Immature natural killer cell (primary cell): ENCODE measurements at regions not wholly inside any gene's neighbourhood (a gene's known extent, or its start where the extent isn't known, plus 50 kb on each side); places are given as distances from the start of the nearest gene placed in this dataset.

Experiments used
- DNase-seq, 3 donors: peaks; one replicate each; pipeline ENCODE4 v3.0.0; 2022; ENCODE audit warnings: mixed read lengths in 1 of 3
- H3K27ac Mint-ChIP-seq, 6 donors: one replicate each; pipeline ENCODE4 v1.8.0; 2020; ENCODE audit warnings: mixed read lengths in 6 of 6, mild to moderate bottlenecking in 5 of 6, inconsistent platforms in 4 of 6, moderate library complexity in 3 of 6
- H3K27me3 Mint-ChIP-seq, 3 donors: one replicate each; pipeline ENCODE4 v1.8.0; 2020 to 2021; ENCODE audit warnings: low read depth in 3 of 3, mild to moderate bottlenecking in 3 of 3, mixed read lengths in 3 of 3, moderate library complexity in 3 of 3, inconsistent platforms in 1 of 3
- H3K36me3 Mint-ChIP-seq, 3 donors: one replicate each; pipeline ENCODE4 v1.8.0; 2020; ENCODE audit warnings: mixed read lengths in 3 of 3, inconsistent platforms in 2 of 3, mild to moderate bottlenecking in 2 of 3
- H3K4me1 Mint-ChIP-seq, 2 donors: one replicate each; pipeline ENCODE4 v1.8.0; 2020; ENCODE audit warnings: inconsistent platforms in 2 of 2, mild to moderate bottlenecking in 2 of 2, mixed read lengths in 2 of 2, moderate library complexity in 1 of 2
- H3K4me3 Mint-ChIP-seq, 5 donors: one replicate each; pipeline ENCODE4 v1.8.0; 2020; ENCODE audit warnings: mild to moderate bottlenecking in 5 of 5, mixed read lengths in 5 of 5, inconsistent platforms in 3 of 5, moderate library complexity in 3 of 5
- H3K9me3 Mint-ChIP-seq, 6 donors: one replicate each; pipeline ENCODE4 v1.8.0; 2020; ENCODE audit warnings: mild to moderate bottlenecking in 6 of 6, mixed read lengths in 6 of 6, inconsistent platforms in 4 of 6, moderate library complexity in 3 of 6

- Mint-ChIP-seq H3K4me1 (no peaks in the 10 kb centered on the region), H3K36me3 (no peaks in the 10 kb centered on the region), H3K9me3 (peaks cover 0 to 4% (median 0%) of the 10 kb centered on the region in 6 donors), H3K27me3 (peaks cover 0 to 1% (median 0%) of the 10 kb centered on the region in 3 donors), H3K27ac (no peak overlapping the region), H3K4me3 (no peak overlapping the region)
- no peak for DNase-seq
Observed at GRCh38 chr5:118451697-118452247, 536.6 kb downstream of the DTWD2 start.

GRCh38 chr5:118450554-118451332, 537.6 kb downstream of the DTWD2 start:
- no peak overlapping the region for H3K27ac Mint-ChIP-seq
- no peaks in the 10 kb centered on the region for H3K36me3 Mint-ChIP-seq
- no peak overlapping the region for H3K4me3 Mint-ChIP-seq
- H3K27me3 Mint-ChIP-seq = peaks cover 0 to 1% (median 0%) of the 10 kb centered on the region in 3 donors
- H3K9me3 Mint-ChIP-seq = peaks cover 0 to 4% (median 0%) of the 10 kb centered on the region in 6 donors
- no peaks in the 10 kb centered on the region for H3K4me1 Mint-ChIP-seq
- DNase-seq = no peak

DNA sequence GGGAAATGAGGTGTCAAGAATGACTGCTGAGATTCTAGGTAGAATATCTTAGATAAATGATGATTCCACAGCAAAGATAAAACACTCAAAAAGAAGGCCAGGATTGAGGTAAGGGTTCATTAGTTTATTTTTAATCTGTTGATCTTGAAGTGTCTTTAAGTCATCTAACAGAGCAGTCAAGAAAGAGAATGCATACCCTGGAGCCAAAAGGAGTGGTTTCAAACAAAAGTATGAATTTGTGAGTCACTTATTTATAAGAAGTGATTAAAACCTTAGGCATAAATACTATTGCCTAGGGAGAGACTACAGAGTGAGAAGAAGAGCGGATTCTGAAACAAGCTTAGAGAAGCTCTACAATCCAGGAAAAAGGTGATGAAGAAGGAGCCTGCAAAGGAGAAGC, 541.0 kb downstream of the DTWD2 start:
- no peaks in the 10 kb centered on the region for H3K4me1 Mint-ChIP-seq
- no peak overlapping the region for H3K27ac Mint-ChIP-seq
- no peak for DNase-seq
- H3K4me3 Mint-ChIP-seq = no peak overlapping the region
- peaks cover 0 to 4% (median 0%) of the 10 kb centered on the region in 3 donors for H3K27me3 Mint-ChIP-seq
- H3K9me3 Mint-ChIP-seq = peaks cover 0 to 2% (median under 1%) of the 10 kb centered on the region in 6 donors
- H3K36me3 Mint-ChIP-seq = no peaks in the 10 kb centered on the region

- DNase-seq = no peak
- Mint-ChIP-seq H3K4me3 (no peak overlapping the region), H3K4me1 (no peaks in the 10 kb centered on the region), H3K9me3 (peaks cover 0 to 8% (median 1%) of the 10 kb centered on the region in 6 donors), H3K36me3 (no peaks in the 10 kb centered on the region), H3K27me3 (peaks cover 0 to 3% (median 0%) of the 10 kb centered on the region in 3 donors), H3K27ac (no peak overlapping the region)
Observed at GRCh38 chr5:118441956-118442355, 546.4 kb downstream of the DTWD2 start.

- no peak for DNase-seq
- H3K36me3 Mint-ChIP-seq = no peaks in the 10 kb centered on the region
- no peak overlapping the region for H3K27ac Mint-ChIP-seq
- no peak overlapping the region for H3K4me3 Mint-ChIP-seq
- H3K4me1 Mint-ChIP-seq = no peaks in the 10 kb centered on the region
- H3K9me3 Mint-ChIP-seq = peaks cover 0 to 8% (median 1%) of the 10 kb centered on the region in 6 donors
- peaks cover 0 to 3% (median 0%) of the 10 kb centered on the region in 3 donors for H3K27me3 Mint-ChIP-seq
Observed at GRCh38 chr5:118441034-118441433, 547.3 kb downstream of the DTWD2 start.

GRCh38 chr5:118440496-118440895, 547.9 kb downstream of the DTWD2 start:
- H3K9me3 Mint-ChIP-seq = peaks cover 0 to 8% (median 1%) of the 10 kb centered on the region in 6 donors

DNA sequence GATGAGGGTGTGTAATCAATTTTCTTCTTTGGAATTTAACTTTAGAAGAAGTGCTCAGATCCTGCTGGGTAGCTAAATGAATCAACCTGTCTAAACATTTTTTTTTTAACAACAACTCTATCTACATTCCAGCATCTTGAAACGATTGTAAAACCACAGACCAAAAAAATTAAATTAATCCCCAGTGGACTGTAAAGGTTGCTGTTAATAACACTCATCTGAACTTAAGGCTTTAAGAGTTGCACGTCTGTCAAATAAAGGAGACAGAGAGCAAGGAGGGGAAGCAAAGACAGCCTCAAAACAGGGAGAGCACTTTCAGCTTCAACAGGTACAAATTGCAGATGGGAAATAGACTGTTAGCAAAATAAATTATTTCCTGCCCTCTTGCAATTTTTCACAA, 548.5 kb downstream of the DTWD2 start:
- no peak overlapping the region for H3K4me3 Mint-ChIP-seq
- H3K27me3 Mint-ChIP-seq = peaks cover 0 to 3% (median 0%) of the 10 kb centered on the region in 3 donors
- H3K4me1 Mint-ChIP-seq = no peaks in the 10 kb centered on the region
- H3K36me3 Mint-ChIP-seq = no peaks in the 10 kb centered on the region
- peaks cover 0 to 8% (median 1%) of the 10 kb centered on the region in 6 donors for H3K9me3 Mint-ChIP-seq
- H3K27ac Mint-ChIP-seq = no peak overlapping the region
- DNase-seq = no peak

More at GRCh38 chr5:118440496-118440895, 547.9 kb downstream of the DTWD2 start:
- Mint-ChIP-seq H3K4me1 (no peaks in the 10 kb centered on the region), H3K27ac (no peak overlapping the region), H3K36me3 (no peaks in the 10 kb centered on the region), H3K4me3 (no peak overlapping the region), H3K27me3 (peaks cover 0 to 3% (median 0%) of the 10 kb centered on the region in 3 donors)
- no peak for DNase-seq

DNA sequence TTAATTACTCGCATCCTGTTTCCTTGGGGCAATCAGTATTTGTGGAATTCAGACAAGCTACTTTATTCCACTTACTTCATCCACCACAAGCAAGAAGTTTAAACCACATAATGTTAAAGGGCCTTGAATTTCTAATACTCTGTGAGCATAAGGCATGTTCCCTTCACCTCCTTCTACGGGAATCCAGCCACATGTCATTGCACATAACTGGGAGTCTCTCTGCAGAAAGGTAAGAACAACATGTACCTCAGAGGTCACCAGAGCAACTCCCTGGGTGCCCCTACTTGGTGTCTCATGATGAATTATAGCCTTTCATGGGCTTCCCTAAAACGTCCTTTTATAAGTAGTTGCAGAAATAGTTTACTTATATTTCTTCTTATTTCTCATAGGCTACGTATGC, 553.2 kb downstream of the DTWD2 start:
- H3K27me3 Mint-ChIP-seq = no peaks in the 10 kb centered on the region
- no peaks in the 10 kb centered on the region for H3K4me1 Mint-ChIP-seq
- no peaks in the 10 kb centered on the region for H3K36me3 Mint-ChIP-seq
- H3K27ac Mint-ChIP-seq = no peak overlapping the region
- DNase-seq = no peak
- H3K9me3 Mint-ChIP-seq = peaks cover 0 to 5% (median 2%) of the 10 kb centered on the region in 6 donors
- no peak overlapping the region for H3K4me3 Mint-ChIP-seq

- H3K27ac Mint-ChIP-seq = no peak overlapping the region
- H3K27me3 Mint-ChIP-seq = no peaks in the 10 kb centered on the region
- H3K4me3 Mint-ChIP-seq = no peak overlapping the region
- H3K4me1 Mint-ChIP-seq = no peaks in the 10 kb centered on the region
- H3K36me3 Mint-ChIP-seq = no peaks in the 10 kb centered on the region
- DNase-seq = no peak
- peaks cover 0 to 7% (median 5%) of the 10 kb centered on the region in 6 donors for H3K9me3 Mint-ChIP-seq
Observed at GRCh38 chr5:118434522-118434921, 553.8 kb downstream of the DTWD2 start.

DNA sequence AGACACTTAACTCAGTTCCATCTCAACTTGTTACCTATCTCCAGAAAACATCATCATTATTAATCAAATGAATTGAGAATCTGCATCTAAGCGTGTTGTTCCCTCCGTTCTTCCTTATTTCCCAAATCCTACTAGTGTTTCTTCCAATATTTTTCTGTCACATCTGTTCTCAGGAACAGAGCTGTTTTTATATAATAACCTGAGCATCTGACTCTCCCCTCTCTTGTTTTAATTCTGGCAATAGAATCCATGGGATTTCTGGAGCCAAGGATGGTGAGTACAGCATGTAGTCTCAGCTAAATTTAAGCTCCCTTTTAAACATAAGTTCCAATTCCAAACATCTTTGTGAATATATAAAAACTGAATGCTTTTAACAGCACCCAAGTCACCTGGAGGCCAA, 558.3 kb downstream of the DTWD2 start:
- Mint-ChIP-seq H3K27ac (no peak overlapping the region), H3K4me1 (no peaks in the 10 kb centered on the region), H3K36me3 (no peaks in the 10 kb centered on the region), H3K9me3 (peaks cover 4 to 13% (median 9%) of the 10 kb centered on the region in 6 donors), H3K27me3 (no peaks in the 10 kb centered on the region), H3K4me3 (no peak overlapping the region)
- DNase-seq = no peak

GRCh38 chr5:118407958-118408357, 580.4 kb downstream of the DTWD2 start:
- Mint-ChIP-seq H3K4me3 (no peak overlapping the region), H3K27me3 (peaks cover 0 to 1% (median 0%) of the 10 kb centered on the region in 3 donors), H3K9me3 (peaks cover 16 to 43% (median 26%) of the 10 kb centered on the region in 6 donors), H3K4me1 (no peaks in the 10 kb centered on the region), H3K27ac (no peak overlapping the region), H3K36me3 (peaks cover 0 to 6% (median 0%) of the 10 kb centered on the region in 3 donors)
- DNase-seq = no peak

GRCh38 chr5:118405650-118406061, 582.7 kb downstream of the DTWD2 start:
- no peak for DNase-seq
- peaks cover 17 to 42% (median 22%) of the 10 kb centered on the region in 6 donors for H3K9me3 Mint-ChIP-seq
- H3K4me1 Mint-ChIP-seq = no peaks in the 10 kb centered on the region
- no peak overlapping the region for H3K27ac Mint-ChIP-seq
- H3K4me3 Mint-ChIP-seq = no peak overlapping the region
- H3K27me3 Mint-ChIP-seq = peaks cover 0 to 1% (median 0%) of the 10 kb centered on the region in 3 donors
- peaks cover 0 to 6% (median 0%) of the 10 kb centered on the region in 3 donors for H3K36me3 Mint-ChIP-seq

DNA sequence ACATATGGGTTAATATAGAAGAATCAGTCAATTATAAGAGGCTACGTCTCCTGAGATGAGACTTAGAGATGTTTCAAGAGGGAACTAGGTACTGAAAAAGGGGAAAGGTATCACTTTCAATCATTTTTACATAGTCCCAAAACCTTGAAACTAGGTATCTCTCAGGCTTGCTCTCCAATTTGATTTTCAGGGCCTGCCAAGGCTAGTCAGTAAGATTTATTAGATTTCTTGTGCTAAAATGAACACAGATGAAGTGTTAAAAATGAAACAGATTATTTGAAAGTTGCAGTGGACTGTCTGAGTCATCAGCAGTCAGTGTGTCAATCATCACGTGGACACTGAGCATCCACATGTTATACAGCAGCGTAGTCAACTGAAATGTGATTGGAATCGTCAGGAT, 591.1 kb downstream of the DTWD2 start:
- Mint-ChIP-seq H3K36me3 (no peaks in the 10 kb centered on the region), H3K9me3 (peaks cover 0 to 42% (median 9%) of the 10 kb centered on the region in 6 donors), H3K27ac (no peak overlapping the region), H3K4me3 (no peak overlapping the region), H3K27me3 (no peaks in the 10 kb centered on the region), H3K4me1 (no peaks in the 10 kb centered on the region)
- DNase-seq = no peak

DNA sequence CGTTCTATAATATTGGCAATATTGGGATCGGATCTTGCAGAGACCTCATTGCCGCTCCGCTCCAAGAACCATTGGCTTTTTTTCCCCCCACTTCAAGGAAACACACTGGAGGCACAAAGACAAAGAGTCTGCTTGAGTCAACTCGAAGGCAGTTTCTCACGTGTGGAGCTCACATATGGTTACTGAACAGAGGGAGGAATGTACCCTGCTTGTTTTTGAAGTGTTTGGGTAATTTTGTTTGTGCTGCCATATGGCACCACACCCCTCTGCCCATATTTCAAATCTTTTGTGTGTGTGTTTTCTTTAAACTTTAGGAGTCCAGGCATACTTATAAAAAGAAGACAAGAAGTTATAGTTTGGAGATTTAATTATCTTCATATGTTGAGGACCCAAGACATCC, 595.9 kb downstream of the DTWD2 start:
- Mint-ChIP-seq H3K36me3 (no peaks in the 10 kb centered on the region), H3K9me3 (peaks cover 2 to 38% (median 11%) of the 10 kb centered on the region in 6 donors), H3K27ac (no peak overlapping the region), H3K27me3 (no peaks in the 10 kb centered on the region), H3K4me1 (no peaks in the 10 kb centered on the region), H3K4me3 (no peak overlapping the region)
- no peak for DNase-seq
